Transverse colon (tissue), 3 donors: ENCODE measurements at regions not wholly inside any gene's neighbourhood (a gene's known extent, or its start where the extent isn't known, plus 50 kb on each side); places are given as distances from the start of the nearest gene placed in this dataset.

ENCODE experiments used
- POLR2A ChIP-seq: fragments of 450-650 bp; IDR thresholded peaks from one replicate; pipeline ENCODE4 v1.6.1; 2016; ENCODE audit warnings: antibody characterized with exemption, mild to moderate bottlenecking, moderate library complexity
- TF ChIP-seq, protein P1 (sequence below), 5 experiments: fragments of 200-600 bp in 3 of 5; fragments of 450-650 bp in 2 of 5; sonication (generic) in 3 of 5; IDR thresholded peaks; 1 replicate in 2 of 5; 2 replicates in 3 of 5; pipeline ENCODE4 v1.5.1; 2016 to 2017; ENCODE audit warnings: antibody characterized with exemption in 5 of 5, inconsistent platforms in 3 of 5, mild to moderate bottlenecking in 2 of 5, moderate library complexity in 1 of 5

GRCh38 chr16:79839466-79840341 is 239.2 kb upstream of the MAF start:
- no peak for TF ChIP-seq POLR2A
- TF ChIP-seq, protein P1, sequence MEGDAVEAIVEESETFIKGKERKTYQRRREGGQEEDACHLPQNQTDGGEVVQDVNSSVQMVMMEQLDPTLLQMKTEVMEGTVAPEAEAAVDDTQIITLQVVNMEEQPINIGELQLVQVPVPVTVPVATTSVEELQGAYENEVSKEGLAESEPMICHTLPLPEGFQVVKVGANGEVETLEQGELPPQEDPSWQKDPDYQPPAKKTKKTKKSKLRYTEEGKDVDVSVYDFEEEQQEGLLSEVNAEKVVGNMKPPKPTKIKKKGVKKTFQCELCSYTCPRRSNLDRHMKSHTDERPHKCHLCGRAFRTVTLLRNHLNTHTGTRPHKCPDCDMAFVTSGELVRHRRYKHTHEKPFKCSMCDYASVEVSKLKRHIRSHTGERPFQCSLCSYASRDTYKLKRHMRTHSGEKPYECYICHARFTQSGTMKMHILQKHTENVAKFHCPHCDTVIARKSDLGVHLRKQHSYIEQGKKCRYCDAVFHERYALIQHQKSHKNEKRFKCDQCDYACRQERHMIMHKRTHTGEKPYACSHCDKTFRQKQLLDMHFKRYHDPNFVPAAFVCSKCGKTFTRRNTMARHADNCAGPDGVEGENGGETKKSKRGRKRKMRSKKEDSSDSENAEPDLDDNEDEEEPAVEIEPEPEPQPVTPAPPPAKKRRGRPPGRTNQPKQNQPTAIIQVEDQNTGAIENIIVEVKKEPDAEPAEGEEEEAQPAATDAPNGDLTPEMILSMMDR (IDR thresholded peaks at IDR 0.05), result no peak
